Stimulated activated naive B cell treated with anti-CD40 and anti-IgM and Interleukin-4, amounts not matched to agents 10 μg/mL and 1 μg/mL and 100 μg/mL, for 72 hours (primary cell): ENCODE measurements at regions not wholly inside any gene's neighbourhood (a gene's known extent, or its start where the extent isn't known, plus 50 kb on each side); places are given as distances from the start of the nearest gene placed in this dataset.
A peak's percentile ranks its signal among the peaks of the same experiment; 100 is the strongest.

Experiments used
- ATAC-seq, 2 donors: fragments of 150-1000 bp; cut with Tn5 transposase; replicated peaks; 2 replicates each; pipeline ENCODE4 v1.10.0; 2021; ENCODE audit warnings: moderate library complexity in 1 of 2
- DNase-seq: peaks from one replicate; pipeline ENCODE4 v3.0.0; 2021
- H3K27ac Mint-ChIP-seq: one replicate; pipeline ENCODE4 v1.8.0; 2022; ENCODE audit warnings: mild to moderate bottlenecking, mixed read lengths
- H3K27me3 Mint-ChIP-seq, 2 donors: one replicate each; pipeline ENCODE4 v1.8.0; 2022; ENCODE audit warnings: mixed read lengths in 2 of 2
- H3K36me3 Mint-ChIP-seq, 2 donors: one replicate each; pipeline ENCODE4 v1.8.0; 2022; ENCODE audit warnings: mixed read lengths in 2 of 2, mild to moderate bottlenecking in 1 of 2
- H3K4me1 Mint-ChIP-seq, 2 donors: one replicate each; pipeline ENCODE4 v1.8.0; 2022; ENCODE audit warnings: mixed read lengths in 2 of 2, mild to moderate bottlenecking in 1 of 2
- H3K4me3 Mint-ChIP-seq, 2 donors: one replicate each; pipeline ENCODE4 v1.8.0; 2022; ENCODE audit warnings: mild to moderate bottlenecking in 2 of 2, mixed read lengths in 2 of 2, moderate library complexity in 1 of 2
- H3K9me3 Mint-ChIP-seq, 2 donors: one replicate each; pipeline ENCODE4 v1.8.0; 2022; ENCODE audit warnings: mixed read lengths in 2 of 2, mild to moderate bottlenecking in 1 of 2

- Mint-ChIP-seq H3K4me3 (no peak overlapping the region), H3K36me3 (peaks cover 0 to 2% of the 10 kb centered on the region in 2 donors), H3K4me1 (no peaks in the 10 kb centered on the region), H3K27ac (no peak overlapping the region), H3K9me3 (peaks cover 17 to 19% of the 10 kb centered on the region in 2 donors), H3K27me3 (peaks cover 0 to 13% of the 10 kb centered on the region in 2 donors)
- DNase-seq (no peak), ATAC-seq (no peak)
Observed at GRCh38 chr2:75268112-75268511, 68.8 kb upstream of the TACR1 start.

- Mint-ChIP-seq H3K4me1 (no peaks in the 10 kb centered on the region), H3K9me3 (peaks cover 23 to 24% of the 10 kb centered on the region in 2 donors), H3K4me3 (no peak overlapping the region), H3K27me3 (peaks cover 0 to 4% of the 10 kb centered on the region in 2 donors), H3K36me3 (peaks cover 0 to 3% of the 10 kb centered on the region in 2 donors), H3K27ac (no peak overlapping the region)
- no peak for ATAC-seq
- DNase-seq: no peak
Observed at GRCh38 chr2:75261923-75262322, 62.6 kb upstream of the TACR1 start.

- Mint-ChIP-seq H3K27me3 (peaks cover 0 to 4% of the 10 kb centered on the region in 2 donors), H3K27ac (no peak overlapping the region), H3K36me3 (peaks cover 0 to 1% of the 10 kb centered on the region in 2 donors), H3K4me1 (no peaks in the 10 kb centered on the region), H3K4me3 (no peak overlapping the region), H3K9me3 (peaks cover 20 to 24% of the 10 kb centered on the region in 2 donors)
- DNase-seq (no peak), ATAC-seq (no peak)
Observed at GRCh38 chr2:75260946-75261345, 61.6 kb upstream of the TACR1 start.

GRCh38 chr2:75258620-75259019 is 59.3 kb upstream of the TACR1 start:
- no peak for DNase-seq
- peaks cover 16 to 17% of the 10 kb centered on the region in 2 donors for H3K9me3 Mint-ChIP-seq
- no peak overlapping the region for H3K27ac Mint-ChIP-seq
- no peak for ATAC-seq
- no peaks in the 10 kb centered on the region for H3K4me1 Mint-ChIP-seq
- H3K4me3 Mint-ChIP-seq: no peak overlapping the region
- H3K27me3 Mint-ChIP-seq: peaks cover 0 to 4% of the 10 kb centered on the region in 2 donors
- H3K36me3 Mint-ChIP-seq: peaks cover 0 to 1% of the 10 kb centered on the region in 2 donors

GRCh38 chr2:75256485-75256884 is 57.2 kb upstream of the TACR1 start:
- Mint-ChIP-seq H3K4me3 (no peak overlapping the region), H3K27ac (no peak overlapping the region), H3K36me3 (peaks cover 0 to 1% of the 10 kb centered on the region in 2 donors), H3K4me1 (no peaks in the 10 kb centered on the region), H3K27me3 (no peaks in the 10 kb centered on the region), H3K9me3 (peaks cover 13 to 17% of the 10 kb centered on the region in 2 donors)
- ATAC-seq (peak in 1 of 2 donors; percentile 39), DNase-seq (no peak)

GRCh38 chr2:75253526-75253925 is 54.2 kb upstream of the TACR1 start:
- no peak overlapping the region for H3K4me3 Mint-ChIP-seq
- H3K4me1 Mint-ChIP-seq: no peaks in the 10 kb centered on the region
- H3K9me3 Mint-ChIP-seq: peaks cover 10 to 16% of the 10 kb centered on the region in 2 donors
- ATAC-seq: no peak
- H3K27ac Mint-ChIP-seq: no peak overlapping the region
- peaks cover 0 to 3% of the 10 kb centered on the region in 2 donors for H3K27me3 Mint-ChIP-seq
- no peak for DNase-seq
- H3K36me3 Mint-ChIP-seq: peaks cover 0 to 3% of the 10 kb centered on the region in 2 donors

- Mint-ChIP-seq H3K4me3 (no peak overlapping the region), H3K4me1 (no peaks in the 10 kb centered on the region), H3K27me3 (peaks cover 0 to 3% of the 10 kb centered on the region in 2 donors), H3K9me3 (peaks cover 7 to 15% of the 10 kb centered on the region in 2 donors), H3K27ac (no peak overlapping the region), H3K36me3 (peaks cover 0 to 3% of the 10 kb centered on the region in 2 donors)
- ATAC-seq (no peak), DNase-seq (no peak)
Observed at GRCh38 chr2:75251896-75252295, 52.6 kb upstream of the TACR1 start.
